Right forelimb (tissue), 1 donor: ENCODE measurements at regions not wholly inside any gene's neighbourhood (a gene's known extent, or its start where the extent isn't known, plus 50 kb on each side); places are given as distances from the start of the nearest gene placed in this dataset.
"Not testable (repeated sequence)": the region's sequence is repeated elsewhere in the genome, so short reads cannot be mapped to it uniquely, and the experiment has no call there.

Experiments used
- DNase-seq: peaks from one replicate; pipeline ENCODE4 v3.0.0-alpha.2; 2018

- DNase-seq: no peak
Observed at GRCh38 chr5:106408141-106408540, 1262.6 kb downstream of the EFNA5 start.

DNA sequence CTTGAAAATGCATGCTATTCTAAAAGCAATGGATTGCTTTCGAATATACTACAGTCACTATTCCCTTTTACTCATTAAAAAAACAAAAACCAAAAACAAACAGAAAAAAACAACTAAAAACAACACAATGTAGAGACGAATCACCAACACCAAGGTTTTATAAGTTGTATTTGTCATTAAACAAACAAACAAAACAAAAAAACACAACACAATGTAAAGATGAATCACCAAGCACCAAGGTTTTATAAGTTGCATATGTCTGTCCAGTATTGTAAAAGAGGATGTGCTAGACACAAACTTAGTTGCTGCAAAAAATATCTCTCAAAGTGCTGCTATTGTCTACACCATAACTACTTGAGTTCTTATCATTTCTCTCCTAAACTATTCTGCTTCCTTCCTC lies 1269.2 kb downstream of the EFNA5 start:
- DNase-seq: no peak

DNA sequence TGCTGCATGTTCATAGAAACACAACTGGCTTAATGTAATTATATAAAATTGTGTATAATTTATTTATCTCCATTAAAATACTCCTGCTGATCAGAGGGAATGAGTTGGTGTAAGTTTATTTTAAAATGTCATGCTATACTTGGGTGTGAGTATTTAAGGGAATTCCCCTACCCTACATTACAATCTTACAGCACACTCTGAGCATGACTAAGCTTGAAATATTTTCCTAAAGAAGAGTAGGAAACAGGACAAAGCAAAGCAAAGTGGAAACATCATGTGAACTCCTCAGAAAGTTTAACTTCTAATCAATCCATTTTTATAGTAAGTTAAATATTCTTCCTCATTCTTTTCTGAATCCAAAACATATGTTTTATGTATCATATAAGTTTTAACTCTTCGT lies 1271.3 kb downstream of the EFNA5 start:
- DNase-seq: no peak

- DNase-seq: no peak
Observed at GRCh38 chr5:106397700-106398099, 1273.0 kb downstream of the EFNA5 start.

- no peak for DNase-seq
Observed at GRCh38 chr5:106393276-106393675, 1277.5 kb downstream of the EFNA5 start.

DNA sequence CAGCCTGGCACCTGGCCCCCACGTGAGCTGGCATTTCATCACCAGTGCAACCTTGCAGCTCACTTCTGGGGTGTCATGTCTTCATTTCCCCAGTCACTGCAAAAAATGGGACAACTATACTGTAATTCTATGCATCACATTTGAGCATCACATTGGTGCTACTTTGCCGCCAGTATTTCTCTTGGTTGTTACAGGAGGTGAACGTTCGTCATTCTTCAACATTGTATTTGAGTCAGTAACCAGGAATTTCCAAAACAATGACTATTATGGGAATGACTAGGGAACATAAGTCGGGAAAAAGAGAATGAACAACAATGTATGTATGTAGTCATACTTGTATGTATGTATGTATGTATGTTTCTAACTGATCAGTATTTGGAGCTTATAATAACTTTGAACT lies 1278.0 kb downstream of the EFNA5 start:
- DNase-seq: no peak

GRCh38 chr5:106387767-106388166 lies 1283.0 kb downstream of the EFNA5 start:
- not testable (repeated sequence) for DNase-seq

- no peak for DNase-seq
Observed at GRCh38 chr5:106386287-106386686, 1284.5 kb downstream of the EFNA5 start.

DNA sequence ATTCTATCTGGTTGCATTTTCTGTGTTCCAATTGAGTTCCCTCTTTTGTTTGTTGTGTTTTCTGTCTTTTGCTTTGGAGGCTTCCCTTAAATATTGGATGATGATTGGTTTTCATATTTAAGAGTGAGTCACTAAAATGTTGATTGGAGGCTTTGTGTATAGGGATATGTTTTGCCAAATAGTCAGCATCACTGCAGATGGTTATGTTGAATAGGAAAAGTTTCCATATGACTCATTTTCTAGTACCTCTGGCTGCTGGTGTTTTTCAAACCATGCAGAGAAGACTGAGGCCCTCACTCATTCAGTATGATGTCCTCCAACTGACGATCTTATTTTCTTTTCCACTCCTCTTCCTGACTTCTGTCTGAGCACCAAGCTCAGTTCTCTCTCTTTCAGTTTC lies 1290.0 kb downstream of the EFNA5 start:
- no peak for DNase-seq

GRCh38 chr5:106376522-106376921 lies 1294.2 kb downstream of the EFNA5 start:
- DNase-seq: no peak

GRCh38 chr5:106374956-106375355 lies 1295.8 kb downstream of the EFNA5 start:
- no peak for DNase-seq

- no peak for DNase-seq
Observed at GRCh38 chr5:106368021-106368420, 1302.7 kb downstream of the EFNA5 start.

DNA sequence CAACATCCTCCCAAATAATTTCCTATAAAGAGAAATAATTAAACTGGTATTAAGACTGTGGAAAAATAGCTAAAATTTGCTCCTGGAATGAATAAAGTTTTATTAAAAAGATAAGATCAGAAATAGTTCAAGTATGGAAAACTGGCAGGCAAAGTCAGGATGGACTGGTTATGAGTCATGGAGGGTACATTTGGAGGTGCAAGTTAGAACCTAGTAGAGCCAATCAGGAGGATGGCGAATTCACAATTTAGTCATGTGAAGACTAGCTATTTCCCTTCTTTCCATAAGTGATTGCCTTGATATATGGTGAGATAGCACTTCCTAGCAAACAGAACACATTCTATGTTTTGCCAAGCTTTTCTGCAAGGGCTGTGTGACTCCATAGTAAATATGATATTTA lies 1303.5 kb downstream of the EFNA5 start:
- DNase-seq: no peak

GRCh38 chr5:106363578-106363977 lies 1307.2 kb downstream of the EFNA5 start:
- no peak for DNase-seq

- no peak for DNase-seq
Observed at GRCh38 chr5:106361905-106362304, 1308.8 kb downstream of the EFNA5 start.

GRCh38 chr5:106331415-106331814 lies 1339.3 kb downstream of the EFNA5 start:
- no peak for DNase-seq

- no peak for DNase-seq
Observed at GRCh38 chr5:106324356-106324755, 1346.4 kb downstream of the EFNA5 start.

GRCh38 chr5:106321242-106321641 lies 1349.5 kb downstream of the EFNA5 start:
- DNase-seq: no peak

GRCh38 chr5:106314221-106314824 lies 1356.4 kb downstream of the EFNA5 start:
- no peak for DNase-seq

GRCh38 chr5:106312360-106312759 lies 1358.4 kb downstream of the EFNA5 start:
- DNase-seq: no peak

DNA sequence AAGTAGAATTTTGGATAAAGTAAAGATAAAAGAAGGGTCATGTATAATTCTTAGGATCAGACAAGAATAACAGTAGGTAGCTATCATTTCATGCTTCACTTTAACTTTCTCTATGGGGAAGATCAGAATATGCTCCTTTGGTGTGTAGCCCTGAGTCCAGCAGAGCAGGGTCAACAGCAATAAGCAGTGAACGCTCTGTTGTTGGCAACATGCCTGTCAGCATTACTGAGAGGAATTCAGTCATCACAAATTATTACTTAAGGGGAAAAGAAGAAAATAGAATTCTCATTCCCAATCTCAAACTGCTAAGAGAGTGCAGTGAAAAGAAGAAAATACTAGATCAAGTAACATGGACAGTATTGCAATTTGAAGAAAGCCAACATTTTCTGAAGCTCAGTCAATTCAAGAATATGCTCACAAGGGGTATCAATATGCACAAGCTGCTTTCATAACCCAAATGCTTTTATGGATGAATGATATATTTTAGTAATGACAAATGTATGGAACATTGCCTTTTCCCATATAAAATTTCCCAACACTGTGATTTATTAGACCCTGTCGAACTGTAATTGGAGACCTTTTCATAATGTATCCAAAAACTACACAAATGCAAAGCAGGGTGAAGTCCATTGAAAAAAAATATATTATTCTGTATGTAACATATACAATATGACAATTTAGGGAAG lies 1359.4 kb downstream of the EFNA5 start:
- no peak for DNase-seq

DNA sequence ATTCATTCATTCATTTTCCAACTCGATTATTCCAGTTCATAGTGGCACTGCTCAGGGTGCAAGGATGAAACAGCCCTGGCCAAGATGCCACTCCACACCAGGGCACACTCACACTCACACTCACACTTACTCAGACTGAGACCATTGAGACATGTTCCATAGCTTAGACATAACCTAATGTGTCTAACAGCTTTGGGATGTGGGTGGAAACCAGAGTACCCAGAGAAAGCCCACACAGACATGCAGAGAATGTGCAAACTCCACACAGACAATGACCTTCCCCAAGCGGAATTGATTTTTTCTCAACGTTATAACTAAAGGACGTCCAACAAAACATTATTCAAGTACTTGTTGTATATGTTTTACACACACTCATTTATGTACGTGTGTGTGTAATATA lies 1363.5 kb downstream of the EFNA5 start:
- no peak for DNase-seq

DNA sequence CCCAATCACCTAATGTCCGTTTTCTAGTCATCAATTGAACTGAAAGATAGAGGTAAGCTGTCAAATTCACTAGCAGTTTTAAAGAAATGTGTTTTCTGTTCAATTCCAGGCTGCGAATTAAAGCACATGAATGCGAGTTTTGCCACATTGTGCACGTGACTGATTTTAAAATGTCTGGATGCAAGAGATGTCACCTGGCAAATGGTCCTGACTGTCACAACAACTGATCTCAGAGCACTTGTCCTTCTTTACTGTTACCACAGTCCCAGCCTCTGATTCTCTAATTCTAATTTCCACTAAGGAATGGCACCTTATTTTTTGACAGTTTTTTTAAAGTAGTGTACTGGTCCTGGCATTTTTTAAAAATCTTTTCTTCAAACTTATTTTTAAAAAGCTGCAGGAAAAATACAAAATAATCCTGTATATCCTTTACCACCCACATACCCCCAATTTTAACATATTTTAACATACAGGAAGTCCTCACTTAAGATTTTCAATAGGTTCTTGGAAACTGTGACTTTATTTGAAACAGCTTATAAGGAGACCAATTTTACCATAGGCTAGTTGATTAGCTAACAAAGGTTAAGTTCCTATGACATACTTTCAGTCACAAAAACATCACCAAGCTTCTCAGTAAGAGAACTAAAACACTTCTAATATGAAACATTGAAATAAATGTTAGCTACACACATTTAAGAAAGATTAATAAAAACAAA lies 1364.3 kb downstream of the EFNA5 start:
- DNase-seq: no peak

- DNase-seq: no peak
Observed at GRCh38 chr5:106303911-106304310, 1366.8 kb downstream of the EFNA5 start.
